ENCODE measurements at regions not wholly inside any gene's neighbourhood (a gene's known extent, or its start where the extent isn't known, plus 50 kb on each side); places are given as distances from the start of the nearest gene placed in this dataset.

- in situ Hi-C loops (cut with HindIII; ENCODE audit: low sequenced_read_pairs), result no loop called here
- TF ChIP-seq, protein P1, sequence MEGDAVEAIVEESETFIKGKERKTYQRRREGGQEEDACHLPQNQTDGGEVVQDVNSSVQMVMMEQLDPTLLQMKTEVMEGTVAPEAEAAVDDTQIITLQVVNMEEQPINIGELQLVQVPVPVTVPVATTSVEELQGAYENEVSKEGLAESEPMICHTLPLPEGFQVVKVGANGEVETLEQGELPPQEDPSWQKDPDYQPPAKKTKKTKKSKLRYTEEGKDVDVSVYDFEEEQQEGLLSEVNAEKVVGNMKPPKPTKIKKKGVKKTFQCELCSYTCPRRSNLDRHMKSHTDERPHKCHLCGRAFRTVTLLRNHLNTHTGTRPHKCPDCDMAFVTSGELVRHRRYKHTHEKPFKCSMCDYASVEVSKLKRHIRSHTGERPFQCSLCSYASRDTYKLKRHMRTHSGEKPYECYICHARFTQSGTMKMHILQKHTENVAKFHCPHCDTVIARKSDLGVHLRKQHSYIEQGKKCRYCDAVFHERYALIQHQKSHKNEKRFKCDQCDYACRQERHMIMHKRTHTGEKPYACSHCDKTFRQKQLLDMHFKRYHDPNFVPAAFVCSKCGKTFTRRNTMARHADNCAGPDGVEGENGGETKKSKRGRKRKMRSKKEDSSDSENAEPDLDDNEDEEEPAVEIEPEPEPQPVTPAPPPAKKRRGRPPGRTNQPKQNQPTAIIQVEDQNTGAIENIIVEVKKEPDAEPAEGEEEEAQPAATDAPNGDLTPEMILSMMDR (IDR thresholded peaks at IDR 0.05; ENCODE audit: low read depth, low read length, missing control alignments), result peak; percentile 18
- no peak for DNase-seq (ENCODE audit: low read depth)
- H3K4me3 ChIP-seq (ENCODE audit: low read depth, low read length), result no peak overlapping the region
These were observed 58.1 kb downstream of the UNCX start for GRCh38 chr7:1290679-1291356.

DNA sequence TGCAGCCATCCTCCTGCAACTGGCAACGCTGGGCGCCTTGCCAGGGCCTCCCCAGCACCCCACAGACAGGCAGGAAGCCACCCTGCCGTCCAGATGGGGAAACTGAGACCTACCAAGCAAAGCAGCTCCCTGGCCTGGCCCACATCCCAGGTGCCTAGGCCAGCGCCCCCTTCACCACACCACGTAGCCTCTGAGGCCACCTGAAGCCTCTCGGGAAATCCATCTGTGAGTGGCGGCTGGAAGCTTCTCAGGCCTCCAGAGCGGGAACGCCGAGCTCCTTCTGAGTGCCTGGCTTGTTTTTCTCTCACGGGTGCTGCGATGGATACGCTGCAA lies 58.7 kb downstream of the UNCX start:
- DNase-seq (ENCODE audit: low read depth), result no peak
- no peak overlapping the region for H3K4me3 ChIP-seq (ENCODE audit: low read depth, low read length)
- TF ChIP-seq, protein P1 (IDR thresholded peaks at IDR 0.05; ENCODE audit: low read depth, low read length, missing control alignments), result no peak
- in situ Hi-C loops (cut with HindIII; ENCODE audit: low sequenced_read_pairs), result no loop called here

DNA sequence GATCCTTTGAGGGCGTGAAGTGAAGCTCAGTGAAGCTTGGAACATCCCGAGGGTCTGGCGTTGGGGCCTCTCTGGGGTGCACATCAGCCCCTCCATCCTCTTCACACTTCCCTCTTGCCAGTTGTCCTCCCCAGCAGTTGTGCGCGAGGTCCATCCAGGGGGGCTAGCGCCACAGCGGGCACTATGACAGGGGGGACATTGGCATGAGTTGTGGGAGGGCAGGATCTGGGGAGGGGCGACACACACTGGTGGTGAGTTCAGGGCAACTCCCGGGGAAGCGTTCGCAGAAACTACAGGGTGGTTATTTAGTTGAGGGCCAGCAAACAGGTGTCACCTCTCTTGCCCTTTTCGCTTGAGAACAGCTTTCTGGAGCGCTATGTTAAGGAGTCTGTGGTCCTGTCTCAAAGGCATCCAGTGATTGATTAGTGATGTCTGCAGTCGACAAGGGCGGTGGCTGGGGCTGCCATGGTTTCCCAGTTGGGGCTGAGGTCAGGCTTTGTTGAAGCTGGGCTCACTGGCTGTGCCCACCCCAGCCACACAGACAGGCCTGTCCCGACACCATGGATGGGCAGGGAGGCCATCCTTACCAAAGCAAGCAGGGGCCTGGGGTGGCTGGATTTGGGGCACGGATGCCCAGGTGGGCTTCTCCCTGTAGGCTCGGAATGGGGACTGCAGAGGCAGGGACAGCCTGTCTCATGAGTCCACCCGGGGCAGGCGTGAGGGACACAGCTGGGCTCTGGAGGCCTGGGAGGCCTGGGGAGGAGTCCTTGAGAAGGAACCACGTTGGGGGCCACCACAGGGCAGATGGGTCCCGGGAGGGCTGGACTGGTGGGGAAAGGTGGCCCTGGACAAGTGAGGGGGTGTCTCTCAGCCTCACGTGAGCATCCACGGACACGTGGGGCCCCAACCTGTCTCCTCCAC lies 59.4 kb downstream of the UNCX start:
- TF ChIP-seq, protein P1 (IDR thresholded peaks at IDR 0.05; ENCODE audit: low read depth, low read length, missing control alignments), result no peak
- in situ Hi-C loops (cut with HindIII; ENCODE audit: low sequenced_read_pairs), result no loop called here
- no peak overlapping the region for H3K4me3 ChIP-seq (ENCODE audit: low read depth, low read length)
- DNase-seq (ENCODE audit: low read depth), result no peak

- DNase-seq (ENCODE audit: low read depth), result no peak
- no peak overlapping the region for H3K4me3 ChIP-seq (ENCODE audit: low read depth, low read length)
- in situ Hi-C loops (cut with HindIII; ENCODE audit: low sequenced_read_pairs), result no loop called here
- TF ChIP-seq, protein P1 (IDR thresholded peaks at IDR 0.05; ENCODE audit: low read depth, low read length, missing control alignments), result no peak
These were observed 60.5 kb downstream of the UNCX start for GRCh38 chr7:1292972-1293830.

GRCh38 chr7:1293950-1294411 lies 61.3 kb downstream of the UNCX start:
- TF ChIP-seq, protein P1 (IDR thresholded peaks at IDR 0.05; ENCODE audit: low read depth, low read length, missing control alignments), result no peak
- no peak overlapping the region for H3K4me3 ChIP-seq (ENCODE audit: low read depth, low read length)
- DNase-seq (ENCODE audit: low read depth), result no peak
- in situ Hi-C loops (cut with HindIII; ENCODE audit: low sequenced_read_pairs), result no loop called here

DNA sequence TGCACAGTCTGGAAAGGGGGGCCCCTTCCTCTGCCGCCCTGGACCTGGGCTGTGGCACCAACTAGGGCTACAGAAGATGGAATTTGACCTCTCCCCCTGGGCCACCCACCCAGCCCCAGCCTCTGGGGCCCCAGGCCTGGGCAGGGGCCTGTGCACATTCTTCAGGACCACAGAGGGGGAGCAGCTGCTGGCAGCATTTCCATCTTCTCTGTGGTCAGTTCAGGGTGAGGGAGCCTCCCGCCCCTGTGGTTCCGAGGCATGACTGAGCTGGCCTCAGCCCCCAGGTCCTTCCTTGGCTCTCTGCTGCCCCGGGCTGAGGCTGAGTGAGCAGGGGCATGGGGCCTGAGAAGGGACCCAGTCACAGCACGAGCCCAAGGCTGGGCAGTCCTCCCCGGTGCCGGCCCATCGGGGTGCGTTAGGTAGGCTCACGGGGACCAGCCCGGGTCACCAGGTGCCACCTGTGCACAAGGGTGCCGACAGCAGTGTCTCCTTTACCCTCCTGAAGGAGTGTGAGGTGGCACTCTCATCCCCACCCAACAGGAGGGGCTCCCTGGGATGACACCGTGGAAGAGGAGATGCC lies 63.2 kb downstream of the UNCX start:
- no peak for DNase-seq (ENCODE audit: low read depth)
- H3K4me3 ChIP-seq (ENCODE audit: low read depth, low read length), result no peak overlapping the region
- in situ Hi-C loops (cut with HindIII; ENCODE audit: low sequenced_read_pairs), result no loop called here
- TF ChIP-seq, protein P1 (IDR thresholded peaks at IDR 0.05; ENCODE audit: low read depth, low read length, missing control alignments), result no peak
